GM23338 (cell line): ENCODE measurements at regions not wholly inside any gene's neighbourhood (a gene's known extent, or its start where the extent isn't known, plus 50 kb on each side); places are given as distances from the start of the nearest gene placed in this dataset.
"Not testable (repeated sequence)": the region's sequence is repeated elsewhere in the genome, so short reads cannot be mapped to it uniquely, and the experiment has no call there.

Experiments used
- ATAC-seq: fragments of 200-7000 bp; cut with Tn5 transposase; 3 replicates; pipeline ENCODE4 v1.9.1; 2020
- DNase-seq: peaks from one replicate; pipeline ENCODE4 v3.0.0-alpha.2; 2015; ENCODE audit warnings: low spot score
- H2AFZ ChIP-seq: fragments of 200-600 bp; sonication (generic); 2 replicates; pipeline ENCODE4 v1.8.0; 2016; ENCODE audit warnings: antibody characterized with exemption, mild to moderate bottlenecking, moderate library complexity
- H3F3A ChIP-seq: fragments of 200-600 bp; sonication (generic); replicated peaks from 2 replicates; pipeline ENCODE4 v1.8.0; 2017; ENCODE audit warnings: antibody characterized with exemption, mixed run types, low read depth
- H3K27ac ChIP-seq: fragments of 200-600 bp; sonication (generic); 2 replicates; pipeline ENCODE4 v1.6.1; 2016; ENCODE audit warnings: low read depth
- H3K27me3 ChIP-seq: fragments of 200-600 bp; sonication (generic); 2 replicates; pipeline ENCODE4 v1.8.0; 2016; ENCODE audit warnings: mild to moderate bottlenecking, mixed run types, moderate library complexity; ENCODE audit not compliant: insufficient read depth
- H3K36me3 ChIP-seq: fragments of 200-600 bp; sonication (generic); 2 replicates; pipeline ENCODE4 v1.8.0; 2016; ENCODE audit warnings: mild to moderate bottlenecking; ENCODE audit not compliant: insufficient read depth
- H3K4me1 ChIP-seq: fragments of 200-600 bp; sonication (generic); 2 replicates; pipeline ENCODE4 v1.8.0; 2016; ENCODE audit warnings: mild to moderate bottlenecking, moderate library complexity; ENCODE audit not compliant: insufficient read depth
- H3K4me2 ChIP-seq: fragments of 200-600 bp; sonication (generic); 2 replicates; pipeline ENCODE4 v1.7.1; 2017; ENCODE audit warnings: mixed run types
- H3K4me3 ChIP-seq: fragments of 200-600 bp; sonication (generic); 2 replicates; pipeline ENCODE4 v1.6.1; 2016; ENCODE audit warnings: mixed run types
- H3K79me2 ChIP-seq: fragments of 200-600 bp; sonication (generic); replicated peaks from 2 replicates; pipeline ENCODE4 v1.8.0; 2017; ENCODE audit warnings: mild to moderate bottlenecking; ENCODE audit not compliant: insufficient read depth
- H3K9me2 ChIP-seq: fragments of 200-600 bp; sonication (generic); 2 replicates; pipeline ENCODE4 v1.8.0; 2017; ENCODE audit not compliant: insufficient read depth
- H4K20me1 ChIP-seq: fragments of 200-600 bp; sonication (generic); replicated peaks from 2 replicates; pipeline ENCODE4 v1.8.0; 2017; ENCODE audit warnings: mild to moderate bottlenecking; ENCODE audit not compliant: insufficient read depth
- H3K27ac Mint-ChIP-seq: 2 replicates; pipeline ENCODE4 v1.8.0; 2020; ENCODE audit warnings: inconsistent platforms, mild to moderate bottlenecking, moderate library complexity, mixed read lengths
- H3K27me3 Mint-ChIP-seq: 3 replicates; pipeline ENCODE4 v1.8.0; 2022; ENCODE audit warnings: low read depth, mild to moderate bottlenecking, moderate library complexity, mixed read lengths, inconsistent platforms; ENCODE audit not compliant: insufficient read depth, poor library complexity
- H3K36me3 Mint-ChIP-seq: 3 replicates; pipeline ENCODE4 v1.8.0; 2021; ENCODE audit warnings: low read depth, mild to moderate bottlenecking, inconsistent platforms, moderate library complexity, mixed read lengths
- H3K4me1 Mint-ChIP-seq: 3 replicates; pipeline ENCODE4 v1.8.0; 2020; ENCODE audit warnings: mild to moderate bottlenecking, inconsistent platforms, mixed read lengths
- H3K4me3 Mint-ChIP-seq: 3 replicates; pipeline ENCODE4 v1.8.0; 2021; ENCODE audit warnings: moderate library complexity, mild to moderate bottlenecking, inconsistent platforms, mixed read lengths
- H3K9me3 Mint-ChIP-seq: 3 replicates; pipeline ENCODE4 v1.8.0; 2020; ENCODE audit warnings: moderate library complexity, mild to moderate bottlenecking, inconsistent platforms, mixed read lengths
- EZH2 ChIP-seq: fragments of 200-600 bp; sonication (generic); IDR thresholded peaks from one replicate; pipeline ENCODE4 v1.8.0; 2017; ENCODE audit warnings: antibody characterized with exemption, mild to moderate bottlenecking, low read depth; ENCODE audit not compliant: unreplicated experiment
- POLR2AphosphoS5 ChIP-seq: IDR thresholded peaks from 2 replicates; pipeline ENCODE4 v1.6.1; 2016; ENCODE audit warnings: antibody characterized with exemption, low read depth
- ZNF462 ChIP-seq: fragments of 250-450 bp; sonication (Bioruptor Pico); IDR thresholded peaks from 2 replicates; pipeline ENCODE4 v1.5.0; 2020; ENCODE audit warnings: mild to moderate bottlenecking, moderate library complexity
- small RNA-seq: library from RNA; depleted of rRNA; stranded (forward); fragments of <200 nt; gene quantifications from one replicate; pipeline ENCODE3, GENCODE V24; 2014; ENCODE audit warnings: low replicate concordance
- TF ChIP-seq, protein P1 (sequence below): IDR thresholded peaks from 2 replicates; pipeline ENCODE4 v1.6.1; 2016; ENCODE audit warnings: antibody characterized with exemption

DNA sequence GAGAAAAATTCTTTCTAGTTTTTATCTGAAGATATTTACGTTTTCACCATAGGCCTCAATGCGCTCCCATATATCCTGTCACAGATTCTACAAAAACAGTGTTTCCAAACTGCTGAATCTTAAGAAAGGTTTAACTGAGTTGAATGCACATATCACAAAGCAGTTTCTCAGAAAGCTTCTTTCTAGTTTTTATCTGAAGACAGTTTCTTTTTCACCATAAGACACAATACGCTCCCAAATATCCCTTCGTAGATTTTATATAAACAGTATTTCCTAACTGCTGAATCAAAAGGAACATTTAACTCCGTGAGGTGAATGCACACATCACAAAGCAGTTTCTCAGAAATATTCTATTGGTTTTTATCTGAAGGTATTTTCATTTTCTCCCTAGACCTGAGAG is 385.5 kb downstream of the ALG10 start (continued):
- TF ChIP-seq ZNF462 (no peak), POLR2AphosphoS5 (no peak), EZH2 (no peak)
- TF ChIP-seq, protein P1, sequence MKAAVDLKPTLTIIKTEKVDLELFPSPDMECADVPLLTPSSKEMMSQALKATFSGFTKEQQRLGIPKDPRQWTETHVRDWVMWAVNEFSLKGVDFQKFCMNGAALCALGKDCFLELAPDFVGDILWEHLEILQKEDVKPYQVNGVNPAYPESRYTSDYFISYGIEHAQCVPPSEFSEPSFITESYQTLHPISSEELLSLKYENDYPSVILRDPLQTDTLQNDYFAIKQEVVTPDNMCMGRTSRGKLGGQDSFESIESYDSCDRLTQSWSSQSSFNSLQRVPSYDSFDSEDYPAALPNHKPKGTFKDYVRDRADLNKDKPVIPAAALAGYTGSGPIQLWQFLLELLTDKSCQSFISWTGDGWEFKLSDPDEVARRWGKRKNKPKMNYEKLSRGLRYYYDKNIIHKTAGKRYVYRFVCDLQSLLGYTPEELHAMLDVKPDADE = no peak

GRCh38 chr12:34431509-34431908 is 409.2 kb downstream of the ALG10 start:
- not testable (repeated sequence) for H3K4me1 Mint-ChIP-seq, H3K4me3 Mint-ChIP-seq, H4K20me1 ChIP-seq, H3F3A ChIP-seq, ATAC-seq, H3K79me2 ChIP-seq, DNase-seq, H3K27ac Mint-ChIP-seq, H3K4me3 ChIP-seq, H3K4me2 ChIP-seq, H3K27ac ChIP-seq, H3K9me2 ChIP-seq, H3K4me1 ChIP-seq, H3K36me3 ChIP-seq, H3K27me3 ChIP-seq, H2AFZ ChIP-seq, H3K27me3 Mint-ChIP-seq
- Mint-ChIP-seq H3K9me3 (peaks cover 98% of the 10 kb centered on the region), H3K36me3 (peaks cover 31% of the 10 kb centered on the region; the same call in 2 of the 3 replicates)

Small RNA genes in the stretch of these regions (small RNA-seq; reads per million reads assigned to genes)
- gene RNA5SP357 = 0.92 reads per million, percentile 59 among the genes with 10 or more reads in this experiment
